Liver (tissue), 8 donors: ENCODE measurements at regions not wholly inside any gene's neighbourhood (a gene's known extent, or its start where the extent isn't known, plus 50 kb on each side); places are given as distances from the start of the nearest gene placed in this dataset.
"Not testable (repeated sequence)": the region's sequence is repeated elsewhere in the genome, so short reads cannot be mapped to it uniquely, and the experiment has no call there.

ENCODE experiments used
- DNase-seq: peaks from one replicate; pipeline ENCODE4 v3.0.0-alpha.2; 2017; ENCODE audit warnings: low spot score
- H3K27ac ChIP-seq, 2 donors: one replicate each; pipeline ENCODE4 v1.7.0; 2013; ENCODE audit warnings: inconsistent platforms in 2 of 2, low read length in 2 of 2, control low read depth in 1 of 2, low read depth in 1 of 2, mild to moderate bottlenecking in 1 of 2
- H3K27me3 ChIP-seq, 4 donors: one replicate each; pipeline versions ENCODE4 v1.6.1 to v1.7.0; 2013; ENCODE audit warnings: low read length in 3 of 4, inconsistent platforms in 1 of 4, mild to moderate bottlenecking in 1 of 4, moderate library complexity in 1 of 4; ENCODE audit not compliant: control insufficient read depth in 4 of 4, insufficient read depth in 4 of 4
- H3K36me3 ChIP-seq, 4 donors: one replicate each; pipeline versions ENCODE4 v1.6.1 to v1.7.0; 2013; ENCODE audit warnings: low read length in 3 of 4, mild to moderate bottlenecking in 3 of 4, low read depth in 1 of 4, moderate library complexity in 1 of 4; ENCODE audit not compliant: control insufficient read depth in 4 of 4, insufficient read depth in 3 of 4
- H3K4me1 ChIP-seq, 4 donors: one replicate each; pipeline versions ENCODE4 v1.6.1 to v1.7.0; 2013; ENCODE audit warnings: low read length in 3 of 4, mild to moderate bottlenecking in 3 of 4, moderate library complexity in 1 of 4; ENCODE audit not compliant: control insufficient read depth in 4 of 4, insufficient read depth in 4 of 4
- H3K4me3 ChIP-seq, 3 donors: one replicate each; pipeline versions ENCODE4 v1.6.1 to v1.7.0; 2013; ENCODE audit warnings: low read length in 3 of 3, control low read depth in 1 of 3, low read depth in 1 of 3, mild to moderate bottlenecking in 1 of 3
- H3K9ac ChIP-seq, 2 donors: one replicate each; pipeline ENCODE4 v1.7.0; 2013; ENCODE audit warnings: low read length in 2 of 2, mild to moderate bottlenecking in 2 of 2, moderate library complexity in 2 of 2, control low read depth in 1 of 2, low read depth in 1 of 2
- H3K9me3 ChIP-seq, 4 donors: one replicate each; pipeline versions ENCODE4 v1.6.1 to v1.7.0; 2013; ENCODE audit warnings: low read length in 3 of 4; ENCODE audit not compliant: control insufficient read depth in 4 of 4
- EGR1 ChIP-seq, 2 donors: IDR thresholded peaks; 2 replicates each; pipeline ENCODE4 v1.6.1; 2016 to 2018; ENCODE audit warnings: antibody characterized with exemption in 2 of 2, low read depth in 2 of 2
- FOXA2 ChIP-seq: IDR thresholded peaks from 2 replicates; pipeline ENCODE4 v1.6.1; 2016; ENCODE audit warnings: antibody characterized with exemption
- GABPA ChIP-seq, 2 donors: IDR thresholded peaks in 1 of 2; conservative IDR thresholded peaks in 1 of 2; 2 replicates each; pipeline ENCODE4 v1.6.1; 2016; ENCODE audit warnings: antibody characterized with exemption in 2 of 2, mild to moderate bottlenecking in 1 of 2, moderate library complexity in 1 of 2
- HNF4G ChIP-seq: IDR thresholded peaks from 2 replicates; pipeline ENCODE4 v1.6.1; 2016; ENCODE audit warnings: antibody characterized with exemption
- JUND ChIP-seq, 2 donors: IDR thresholded peaks; 2 replicates each; pipeline ENCODE4 v1.6.1; 2016; ENCODE audit warnings: antibody characterized with exemption in 2 of 2
- NR2F2 ChIP-seq: IDR thresholded peaks from 2 replicates; pipeline ENCODE4 v1.6.1; 2016; ENCODE audit warnings: antibody characterized with exemption
- RAD21 ChIP-seq, 2 donors: IDR thresholded peaks; 2 replicates each; pipeline ENCODE4 v1.6.1; 2016; ENCODE audit warnings: antibody characterized with exemption in 2 of 2, mild to moderate bottlenecking in 2 of 2
- RXRA ChIP-seq, 2 donors: IDR thresholded peaks; 2 replicates each; pipeline ENCODE4 v1.6.1; 2017 to 2018; ENCODE audit warnings: antibody characterized with exemption in 2 of 2, mild to moderate bottlenecking in 1 of 2
- SP1 ChIP-seq: IDR thresholded peaks from 2 replicates; pipeline ENCODE4 v1.6.1; 2018; ENCODE audit warnings: antibody characterized with exemption, mild to moderate bottlenecking
- TAF1 ChIP-seq: conservative IDR thresholded peaks from 2 replicates; pipeline ENCODE4 v1.6.1; 2016; ENCODE audit warnings: antibody characterized with exemption, mild to moderate bottlenecking
- YY1 ChIP-seq: IDR thresholded peaks from 2 replicates; pipeline ENCODE4 v1.6.1; 2016; ENCODE audit warnings: antibody characterized with exemption, mild to moderate bottlenecking
- WGBS: extraction: QIAGEN DNeasy Blood & Tissue Kit; methylation state at CpG from one replicate; pipeline ENCODE4 v1.1.7; 2013; 5-methylcytosine and 5-hydroxymethylcytosine counted together
- TF ChIP-seq, protein P1 (sequence below): IDR thresholded peaks from 2 replicates; pipeline ENCODE4 v1.6.1; 2016; ENCODE audit warnings: antibody characterized with exemption, mild to moderate bottlenecking
- TF ChIP-seq, protein P2 (sequence below): IDR thresholded peaks from 2 replicates; pipeline ENCODE4 v1.6.1; 2016; ENCODE audit warnings: antibody characterized with exemption
- TF ChIP-seq, protein P3 (sequence below): fragments of 150-350 bp; IDR thresholded peaks from 2 replicates; pipeline ENCODE4 v1.5.1; 2017; ENCODE audit warnings: improper control_type of control experiment, low read depth, low read length; ENCODE audit not compliant: missing input control
- donor health status: healthy.
- donor health status: healthy.
- donor health status: healthy.
- donor health status: healthy.
- donor health status: healthy.

DNA sequence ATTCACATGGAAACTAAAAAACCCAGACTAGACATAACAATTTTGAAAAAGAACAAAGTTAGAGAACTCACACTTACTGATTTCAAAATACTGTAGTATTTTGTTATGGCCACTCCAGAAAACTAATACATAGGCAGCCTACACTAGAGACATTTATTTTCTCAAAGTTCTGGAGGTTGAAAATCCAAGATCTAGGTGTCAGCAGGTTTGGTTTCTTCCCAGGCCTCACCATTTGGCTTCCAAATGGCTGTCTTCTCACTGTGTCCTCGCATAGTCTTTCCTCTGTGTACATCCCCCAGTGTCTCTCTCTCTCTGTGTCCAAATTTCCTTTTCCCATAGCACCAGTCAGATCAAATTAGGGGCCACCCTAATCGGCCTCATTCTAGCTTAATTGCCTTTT, 95.0 kb downstream of the NR4A2 start:
- DNase-seq = no peak
- H3K9me3 ChIP-seq = peaks cover 0 to 4% (median 1%) of the 10 kb centered on the region in 4 donors
- 58% methylated on average over 2 of the region's 2 CpGs for WGBS

GRCh38 chr2:156229724-156230362, 102.7 kb downstream of the NR4A2 start:
- Histone ChIP-seq H3K27ac (no peak overlapping the region), H3K9ac (no peak overlapping the region), H3K4me3 (no peak overlapping the region), H3K27me3 (no peaks in the 10 kb centered on the region), H3K4me1 (no peaks in the 10 kb centered on the region), H3K36me3 (no peaks in the 10 kb centered on the region), H3K9me3 (peaks cover 0 to 5% (median 0%) of the 10 kb centered on the region in 4 donors)
- 64% methylated on average over 1 of the region's 1 CpG for WGBS
- no peak for DNase-seq
- TF ChIP-seq JUND (IDR thresholded peaks at IDR 0.05) (no peak), RAD21 (IDR thresholded peaks at IDR 0.05) (no peak), GABPA (IDR thresholded peaks at IDR 0.05 in 1 of 2, conservative IDR thresholded peaks at IDR 0.05 in 1 of 2) (no peak), YY1 (no peak)

More for the DNA sequence above, 95.0 kb downstream of the NR4A2 start:
- peak overlapping the region in 1 of 3 donors; percentile 5 for H3K4me3 ChIP-seq
- TF ChIP-seq FOXA2 (no peak), TAF1 (no peak), SP1 (no peak), RAD21 (IDR thresholded peaks at IDR 0.05) (no peak)
- TF ChIP-seq, protein P1, sequence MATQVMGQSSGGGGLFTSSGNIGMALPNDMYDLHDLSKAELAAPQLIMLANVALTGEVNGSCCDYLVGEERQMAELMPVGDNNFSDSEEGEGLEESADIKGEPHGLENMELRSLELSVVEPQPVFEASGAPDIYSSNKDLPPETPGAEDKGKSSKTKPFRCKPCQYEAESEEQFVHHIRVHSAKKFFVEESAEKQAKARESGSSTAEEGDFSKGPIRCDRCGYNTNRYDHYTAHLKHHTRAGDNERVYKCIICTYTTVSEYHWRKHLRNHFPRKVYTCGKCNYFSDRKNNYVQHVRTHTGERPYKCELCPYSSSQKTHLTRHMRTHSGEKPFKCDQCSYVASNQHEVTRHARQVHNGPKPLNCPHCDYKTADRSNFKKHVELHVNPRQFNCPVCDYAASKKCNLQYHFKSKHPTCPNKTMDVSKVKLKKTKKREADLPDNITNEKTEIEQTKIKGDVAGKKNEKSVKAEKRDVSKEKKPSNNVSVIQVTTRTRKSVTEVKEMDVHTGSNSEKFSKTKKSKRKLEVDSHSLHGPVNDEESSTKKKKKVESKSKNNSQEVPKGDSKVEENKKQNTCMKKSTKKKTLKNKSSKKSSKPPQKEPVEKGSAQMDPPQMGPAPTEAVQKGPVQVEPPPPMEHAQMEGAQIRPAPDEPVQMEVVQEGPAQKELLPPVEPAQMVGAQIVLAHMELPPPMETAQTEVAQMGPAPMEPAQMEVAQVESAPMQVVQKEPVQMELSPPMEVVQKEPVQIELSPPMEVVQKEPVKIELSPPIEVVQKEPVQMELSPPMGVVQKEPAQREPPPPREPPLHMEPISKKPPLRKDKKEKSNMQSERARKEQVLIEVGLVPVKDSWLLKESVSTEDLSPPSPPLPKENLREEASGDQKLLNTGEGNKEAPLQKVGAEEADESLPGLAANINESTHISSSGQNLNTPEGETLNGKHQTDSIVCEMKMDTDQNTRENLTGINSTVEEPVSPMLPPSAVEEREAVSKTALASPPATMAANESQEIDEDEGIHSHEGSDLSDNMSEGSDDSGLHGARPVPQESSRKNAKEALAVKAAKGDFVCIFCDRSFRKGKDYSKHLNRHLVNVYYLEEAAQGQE = no peak
- H3K27ac ChIP-seq = no peak overlapping the region
- no peaks in the 10 kb centered on the region for H3K4me1 ChIP-seq
- no peaks in the 10 kb centered on the region for H3K27me3 ChIP-seq
- H3K9ac ChIP-seq = no peak overlapping the region
- no peaks in the 10 kb centered on the region for H3K36me3 ChIP-seq

DNA sequence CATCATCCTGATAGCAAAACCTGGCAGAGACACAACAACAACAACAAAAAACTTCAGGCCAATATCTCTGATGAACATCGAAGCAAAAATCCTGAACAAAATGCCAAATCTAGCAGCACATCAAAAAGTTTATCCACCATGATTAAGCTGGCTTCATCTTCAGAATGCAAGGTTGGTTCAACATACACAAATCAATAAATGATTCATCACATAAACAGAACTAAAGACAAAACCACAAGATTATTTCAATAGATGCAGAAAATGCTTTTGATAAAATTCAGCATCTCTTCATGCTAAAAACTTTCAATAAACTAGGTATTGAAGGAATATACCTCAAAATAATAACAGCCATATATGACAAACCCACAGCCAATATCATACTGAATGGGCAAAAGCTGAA, 109.2 kb downstream of the NR4A2 start:
- WGBS = 74% methylated on average over 1 of the region's 1 CpG
- not testable (repeated sequence) for H3K27me3 ChIP-seq, H3K36me3 ChIP-seq, H3K9me3 ChIP-seq, H3K4me3 ChIP-seq, H3K9ac ChIP-seq, DNase-seq, H3K27ac ChIP-seq, H3K4me1 ChIP-seq

DNA sequence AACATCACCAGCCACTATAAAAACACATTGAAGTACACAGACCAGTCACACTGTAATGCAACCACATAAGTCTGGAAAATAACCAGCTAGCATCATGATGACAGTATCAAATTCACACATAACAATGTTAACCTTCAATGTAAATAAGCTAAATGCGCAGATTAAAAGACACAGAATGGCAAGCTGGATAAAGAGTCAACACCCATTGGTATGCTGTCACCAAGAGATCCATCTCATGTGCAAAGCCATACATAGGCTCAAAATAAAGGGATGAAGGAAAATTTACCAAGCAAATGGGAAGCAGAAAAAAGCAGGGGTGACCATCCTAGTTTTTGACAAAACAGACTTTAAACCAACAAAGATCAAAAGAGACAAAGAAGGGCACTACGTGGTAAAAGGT, 110.8 kb downstream of the NR4A2 start:
- Histone ChIP-seq H3K27ac (no peak overlapping the region), H3K9me3 (peaks cover 0 to 4% (median 1%) of the 10 kb centered on the region in 4 donors), H3K36me3 (no peaks in the 10 kb centered on the region), H3K9ac (no peak overlapping the region), H3K4me1 (no peaks in the 10 kb centered on the region), H3K27me3 (no peaks in the 10 kb centered on the region), H3K4me3 (no peak overlapping the region)
- DNase-seq = no peak
- WGBS = 84% methylated on average over 2 of the region's 2 CpGs
- TF ChIP-seq RXRA (IDR thresholded peaks at IDR 0.05) (no peak), NR2F2 (no peak), EGR1 (IDR thresholded peaks at IDR 0.05; ENCODE audit: low read depth in 2 of 2) (no peak), JUND (IDR thresholded peaks at IDR 0.05) (no peak), YY1 (no peak), HNF4G (no peak), GABPA (IDR thresholded peaks at IDR 0.05 in 1 of 2, conservative IDR thresholded peaks at IDR 0.05 in 1 of 2) (no peak), TAF1 (no peak)
- TF ChIP-seq, protein P2, sequence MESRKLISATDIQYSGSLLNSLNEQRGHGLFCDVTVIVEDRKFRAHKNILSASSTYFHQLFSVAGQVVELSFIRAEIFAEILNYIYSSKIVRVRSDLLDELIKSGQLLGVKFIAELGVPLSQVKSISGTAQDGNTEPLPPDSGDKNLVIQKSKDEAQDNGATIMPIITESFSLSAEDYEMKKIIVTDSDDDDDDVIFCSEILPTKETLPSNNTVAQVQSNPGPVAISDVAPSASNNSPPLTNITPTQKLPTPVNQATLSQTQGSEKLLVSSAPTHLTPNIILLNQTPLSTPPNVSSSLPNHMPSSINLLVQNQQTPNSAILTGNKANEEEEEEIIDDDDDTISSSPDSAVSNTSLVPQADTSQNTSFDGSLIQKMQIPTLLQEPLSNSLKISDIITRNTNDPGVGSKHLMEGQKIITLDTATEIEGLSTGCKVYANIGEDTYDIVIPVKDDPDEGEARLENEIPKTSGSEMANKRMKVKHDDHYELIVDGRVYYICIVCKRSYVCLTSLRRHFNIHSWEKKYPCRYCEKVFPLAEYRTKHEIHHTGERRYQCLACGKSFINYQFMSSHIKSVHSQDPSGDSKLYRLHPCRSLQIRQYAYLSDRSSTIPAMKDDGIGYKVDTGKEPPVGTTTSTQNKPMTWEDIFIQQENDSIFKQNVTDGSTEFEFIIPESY = no peak
- TF ChIP-seq, protein P3, sequence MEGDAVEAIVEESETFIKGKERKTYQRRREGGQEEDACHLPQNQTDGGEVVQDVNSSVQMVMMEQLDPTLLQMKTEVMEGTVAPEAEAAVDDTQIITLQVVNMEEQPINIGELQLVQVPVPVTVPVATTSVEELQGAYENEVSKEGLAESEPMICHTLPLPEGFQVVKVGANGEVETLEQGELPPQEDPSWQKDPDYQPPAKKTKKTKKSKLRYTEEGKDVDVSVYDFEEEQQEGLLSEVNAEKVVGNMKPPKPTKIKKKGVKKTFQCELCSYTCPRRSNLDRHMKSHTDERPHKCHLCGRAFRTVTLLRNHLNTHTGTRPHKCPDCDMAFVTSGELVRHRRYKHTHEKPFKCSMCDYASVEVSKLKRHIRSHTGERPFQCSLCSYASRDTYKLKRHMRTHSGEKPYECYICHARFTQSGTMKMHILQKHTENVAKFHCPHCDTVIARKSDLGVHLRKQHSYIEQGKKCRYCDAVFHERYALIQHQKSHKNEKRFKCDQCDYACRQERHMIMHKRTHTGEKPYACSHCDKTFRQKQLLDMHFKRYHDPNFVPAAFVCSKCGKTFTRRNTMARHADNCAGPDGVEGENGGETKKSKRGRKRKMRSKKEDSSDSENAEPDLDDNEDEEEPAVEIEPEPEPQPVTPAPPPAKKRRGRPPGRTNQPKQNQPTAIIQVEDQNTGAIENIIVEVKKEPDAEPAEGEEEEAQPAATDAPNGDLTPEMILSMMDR = no peak
